Putamen (tissue), 1 donor: ENCODE measurements at regions not wholly inside any gene's neighbourhood (a gene's known extent, or its start where the extent isn't known, plus 50 kb on each side); places are given as distances from the start of the nearest gene placed in this dataset.
"Not testable (repeated sequence)": the region's sequence is repeated elsewhere in the genome, so short reads cannot be mapped to it uniquely, and the experiment has no call there.

Experiments used
- DNase-seq: peaks from one replicate; pipeline ENCODE4 v3.0.0-alpha.2; 2016; ENCODE audit warnings: low spot score

DNA sequence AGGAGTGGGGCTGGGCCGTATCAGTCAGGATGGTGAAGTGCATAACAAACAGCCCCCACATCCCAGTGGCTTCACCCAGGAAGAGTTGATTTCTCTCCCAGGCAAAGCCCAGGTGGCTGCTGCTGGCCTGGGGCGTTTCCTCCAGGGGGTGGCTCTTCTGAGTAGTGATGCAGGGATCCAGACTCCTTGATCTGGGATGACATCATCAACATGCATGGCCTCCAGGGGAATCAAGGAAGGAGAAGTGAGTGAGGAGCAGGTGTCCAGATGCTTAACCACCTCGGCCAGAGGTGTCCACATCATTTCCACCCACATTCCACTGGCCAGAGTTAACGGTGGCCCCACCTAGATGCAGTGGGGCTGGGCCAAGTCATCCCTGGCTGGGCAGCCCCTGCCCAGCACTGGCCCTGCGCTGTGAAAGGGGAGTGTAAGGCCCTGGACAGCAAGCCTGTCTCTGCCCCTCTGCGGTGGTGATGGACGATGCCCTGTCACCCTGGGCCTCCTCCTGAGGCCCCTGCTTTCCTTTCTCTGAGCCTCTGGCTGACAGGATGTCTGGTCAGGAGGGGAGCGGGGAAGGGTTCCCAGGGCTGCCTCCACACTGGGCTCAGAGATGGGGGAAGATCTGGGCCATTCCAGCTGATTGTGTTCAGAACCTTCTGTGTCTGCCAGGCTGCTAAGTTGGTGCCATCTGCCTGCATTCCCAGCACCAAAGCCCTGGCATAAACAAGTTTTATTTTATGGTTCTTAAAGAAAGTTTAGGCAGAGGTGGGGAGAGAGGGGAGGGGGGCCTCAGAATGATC lies 598.2 kb downstream of the MATN1 start:
- DNase-seq, result no peak

DNA sequence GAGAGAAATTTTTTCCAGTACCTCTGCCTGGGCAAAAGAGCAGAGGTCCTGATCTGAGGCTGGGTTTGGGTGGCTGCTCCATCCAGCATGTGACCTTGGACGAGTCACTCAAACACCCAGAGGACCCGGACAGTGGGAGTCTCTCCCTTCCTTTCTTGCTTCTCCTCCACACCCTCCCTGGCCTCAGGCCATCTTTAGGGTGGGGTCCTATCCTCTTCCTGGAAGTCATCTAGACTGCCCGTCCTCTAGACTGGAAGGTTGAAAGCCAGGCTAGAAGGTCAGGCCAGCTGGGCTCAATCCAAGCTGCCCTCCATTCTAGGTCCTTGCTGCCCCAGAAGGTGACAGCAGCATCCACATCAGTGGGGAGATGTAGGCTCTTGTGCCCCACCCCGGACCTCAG lies 599.5 kb downstream of the MATN1 start:
- no peak for DNase-seq

DNA sequence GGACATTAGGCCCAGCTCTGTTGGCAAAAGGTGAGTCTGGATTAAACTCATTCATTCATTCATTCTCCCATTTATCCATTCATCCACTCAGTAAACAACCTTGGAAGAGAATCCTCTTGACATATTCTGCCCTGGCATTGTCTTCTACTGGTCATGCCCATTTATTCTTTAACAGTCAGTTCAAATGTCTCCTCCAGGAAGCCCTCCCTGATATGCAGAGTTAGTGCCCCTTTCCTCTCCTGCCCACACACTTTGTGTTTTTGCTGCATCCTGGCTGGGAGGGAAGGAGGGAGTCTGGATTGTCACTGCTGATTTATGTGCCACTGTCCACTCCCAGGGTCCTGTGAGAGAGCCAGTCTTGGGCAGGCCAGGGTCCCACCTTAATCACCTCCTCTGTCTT lies 600.3 kb downstream of the MATN1 start:
- no peak for DNase-seq

DNA sequence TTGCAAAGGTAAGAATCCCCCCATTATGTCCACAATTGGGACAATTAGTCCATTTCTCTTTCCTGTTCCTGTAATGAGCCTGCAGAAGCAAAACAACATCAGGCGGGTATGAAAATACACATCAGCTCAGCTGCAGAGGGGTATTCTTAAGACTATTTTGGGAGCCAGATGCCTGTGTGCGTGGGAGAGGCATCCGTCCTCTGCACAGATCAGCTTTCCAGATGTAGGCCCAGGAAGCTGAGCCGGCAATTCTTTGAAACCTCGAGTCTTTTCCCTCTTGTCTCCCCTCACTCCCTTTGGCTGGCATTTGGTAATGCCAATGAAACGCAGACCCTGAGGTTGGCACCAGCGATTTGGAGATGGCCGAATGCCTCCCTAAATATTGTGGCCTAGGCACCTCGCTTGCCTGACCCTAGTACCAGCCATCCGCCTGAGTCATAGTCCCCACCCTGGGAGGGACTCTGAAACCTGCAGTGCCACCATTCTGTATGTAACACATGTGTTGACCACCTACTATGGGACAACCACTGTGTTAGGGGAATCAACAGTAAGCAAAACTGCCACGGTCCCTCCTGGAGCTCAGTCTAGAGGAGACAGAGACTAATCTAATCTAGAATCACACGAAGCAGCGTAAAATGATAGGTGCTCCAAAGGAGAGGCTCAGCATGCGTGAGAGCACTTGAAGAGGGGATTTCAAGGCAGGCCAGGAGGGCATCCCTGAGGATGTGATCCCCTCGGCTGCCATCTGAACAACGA lies 603.0 kb downstream of the MATN1 start:
- no peak for DNase-seq

DNA sequence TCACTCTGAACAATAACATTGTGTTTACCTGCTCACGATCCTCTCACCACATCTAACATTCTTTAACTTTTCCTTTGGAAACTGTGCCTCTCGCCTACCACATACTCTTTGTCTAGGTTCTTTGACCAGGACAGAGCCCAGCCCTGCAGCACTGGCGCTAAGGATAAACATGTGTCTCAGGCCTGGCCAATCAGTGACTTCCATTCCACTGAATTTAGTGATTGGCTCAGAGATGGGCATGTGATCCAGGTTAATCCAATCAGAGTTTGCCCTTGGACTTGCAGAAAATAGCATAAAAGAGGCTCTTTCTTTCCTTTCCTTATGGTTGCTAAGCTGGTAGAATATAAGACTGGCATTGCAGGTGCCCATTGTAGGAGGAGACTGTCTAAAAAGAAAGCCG lies 605.7 kb downstream of the MATN1 start:
- DNase-seq, result no peak

DNA sequence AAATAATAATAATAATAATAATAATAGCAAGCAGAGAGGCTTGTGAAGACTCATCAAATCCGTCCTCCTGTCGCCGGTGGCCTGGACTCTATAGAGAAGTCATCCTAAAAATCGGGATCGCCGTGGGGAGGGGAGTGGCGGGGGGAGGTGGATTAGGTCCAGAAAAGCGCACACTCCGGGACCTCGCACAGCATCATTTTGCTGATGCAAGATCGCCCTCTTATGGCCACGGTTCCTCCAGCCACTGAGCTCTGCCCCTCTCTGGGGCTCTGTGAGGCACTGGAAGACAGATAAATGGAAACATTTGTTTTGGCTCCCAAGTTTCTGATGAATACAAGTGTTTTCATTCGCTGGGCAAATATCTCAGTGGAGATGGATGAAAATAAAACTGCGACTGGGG lies 612.0 kb downstream of the MATN1 start:
- DNase-seq, result no peak

DNA sequence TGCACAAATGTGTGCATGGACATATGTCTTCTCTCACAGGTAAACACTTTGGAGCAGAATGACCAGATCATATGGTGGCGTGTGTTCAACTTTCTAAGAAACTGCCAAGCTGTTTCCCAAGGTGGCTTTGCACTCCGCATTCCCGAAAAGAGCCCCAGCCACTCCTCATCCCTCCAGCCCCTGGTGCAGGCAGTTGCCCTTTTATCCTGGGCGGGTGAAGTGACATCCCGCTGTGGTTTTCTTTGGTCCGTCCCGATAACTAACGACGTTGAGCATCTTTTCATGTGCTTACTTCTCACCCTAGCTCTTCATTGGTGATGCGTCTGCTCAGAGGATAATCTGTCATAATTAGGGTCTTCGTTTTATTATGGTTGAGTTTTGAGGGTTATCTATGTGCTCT lies 612.5 kb downstream of the MATN1 start:
- DNase-seq, result no peak

DNA sequence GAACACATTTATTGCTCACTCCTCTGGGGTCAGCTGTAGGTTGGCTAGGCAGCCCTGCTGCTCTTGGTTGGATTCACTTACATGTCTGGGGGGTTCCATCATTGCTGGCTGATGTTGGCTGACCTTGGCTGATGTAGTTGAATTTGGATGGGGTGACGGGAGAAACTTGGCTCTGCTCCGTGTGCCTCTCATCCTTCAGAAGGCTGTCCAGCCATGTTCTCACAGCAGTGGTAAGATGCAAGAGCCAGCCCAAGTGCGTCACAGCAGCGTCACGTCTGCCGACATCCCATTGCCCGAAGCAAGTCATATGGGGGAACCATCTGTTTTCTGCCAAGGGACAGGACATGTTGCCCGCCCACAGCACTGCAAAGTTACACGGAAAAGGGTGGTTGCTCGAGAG lies 613.5 kb downstream of the MATN1 start:
- DNase-seq, result no peak

DNA sequence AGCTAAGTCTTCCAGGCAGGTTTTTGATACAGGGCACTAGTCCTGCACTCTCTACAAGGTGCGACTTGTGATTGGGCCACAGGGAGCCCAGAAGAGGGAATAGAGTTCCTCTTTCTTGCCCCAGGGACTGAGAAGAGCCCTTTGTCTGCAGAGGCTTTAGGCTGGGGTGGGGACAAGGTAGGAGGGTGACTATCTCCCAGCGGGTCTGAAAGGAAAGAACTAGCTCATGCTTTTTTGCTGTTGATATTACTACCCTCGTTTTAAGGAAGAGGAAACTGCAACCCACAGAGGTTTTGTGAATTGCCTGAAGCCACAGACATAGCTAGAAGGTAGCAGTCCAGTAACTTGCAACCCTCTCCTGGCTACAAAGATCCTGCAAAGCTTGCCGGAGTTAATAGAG lies 615.2 kb downstream of the MATN1 start:
- no peak for DNase-seq

DNA sequence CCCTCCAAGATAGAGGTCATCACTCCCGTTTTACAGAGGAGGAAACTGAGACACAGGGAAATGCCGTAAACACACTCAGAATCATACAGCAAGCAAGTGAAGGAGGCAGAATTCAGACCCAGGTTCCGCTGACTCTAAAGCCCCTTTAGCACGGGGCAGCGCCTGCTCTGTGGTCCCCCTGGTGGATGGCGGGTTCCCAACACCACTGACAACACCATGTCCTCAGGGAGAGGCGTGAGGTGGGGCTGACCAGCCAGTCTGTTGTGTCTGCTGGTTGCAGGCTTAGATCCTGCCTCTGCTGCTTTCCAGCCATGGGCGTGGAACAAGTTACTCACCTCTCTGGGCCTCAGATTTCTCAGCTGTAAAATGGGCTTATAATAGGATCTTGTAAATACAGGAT lies 617.3 kb downstream of the MATN1 start:
- no peak for DNase-seq

DNA sequence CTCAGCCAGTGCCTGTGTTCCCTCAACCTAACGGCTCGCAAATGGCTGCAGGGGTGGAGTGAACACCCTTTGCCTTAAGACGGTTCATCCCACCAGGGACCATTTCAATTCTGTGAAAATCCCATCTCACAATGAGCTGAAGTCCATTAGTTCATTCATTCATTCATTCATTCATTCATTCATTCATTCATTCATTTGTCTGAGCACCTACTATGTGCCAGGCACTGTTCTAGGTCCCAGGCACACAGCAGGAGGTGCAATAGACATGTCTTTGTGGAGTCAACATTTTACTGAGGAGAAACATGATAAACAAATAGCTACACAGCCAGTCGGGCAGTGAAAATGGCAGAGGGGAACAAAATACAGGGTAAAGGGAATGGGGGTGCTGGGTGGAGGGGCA lies 618.8 kb downstream of the MATN1 start:
- DNase-seq, result no peak

DNA sequence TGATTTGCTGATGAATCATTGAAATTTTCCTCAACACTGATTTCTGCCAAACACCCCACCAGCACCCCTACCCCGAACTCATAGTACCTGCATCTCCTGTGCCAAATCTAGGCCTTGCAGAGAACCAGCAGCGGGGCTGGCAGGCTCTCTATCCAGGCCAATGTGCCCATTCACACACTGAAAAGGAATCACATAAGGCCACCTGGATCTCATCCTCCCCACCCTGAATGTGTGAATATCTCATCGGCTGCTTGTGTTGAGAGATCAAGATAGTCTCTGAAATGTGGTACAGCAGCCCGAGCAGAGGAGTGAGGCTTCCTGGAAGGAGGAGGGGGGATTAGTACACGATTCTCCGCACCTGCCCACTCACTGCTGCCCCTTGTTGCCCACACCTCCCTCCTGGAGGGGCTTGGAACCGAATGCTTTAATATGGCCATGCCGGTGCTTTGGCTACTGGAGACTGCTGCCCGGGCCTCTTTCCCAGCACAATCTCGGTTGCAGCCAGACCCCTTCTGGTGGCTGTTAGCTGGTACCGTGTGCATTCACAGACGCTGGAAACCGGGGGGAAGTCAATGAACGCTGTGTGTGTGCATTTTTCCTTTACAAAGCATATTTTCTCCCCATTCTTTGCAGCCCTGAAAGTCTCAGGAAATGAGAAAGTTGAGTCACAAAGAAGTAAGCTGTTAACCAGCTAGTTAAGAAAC lies 619.5 kb downstream of the MATN1 start:
- DNase-seq, result no peak

DNA sequence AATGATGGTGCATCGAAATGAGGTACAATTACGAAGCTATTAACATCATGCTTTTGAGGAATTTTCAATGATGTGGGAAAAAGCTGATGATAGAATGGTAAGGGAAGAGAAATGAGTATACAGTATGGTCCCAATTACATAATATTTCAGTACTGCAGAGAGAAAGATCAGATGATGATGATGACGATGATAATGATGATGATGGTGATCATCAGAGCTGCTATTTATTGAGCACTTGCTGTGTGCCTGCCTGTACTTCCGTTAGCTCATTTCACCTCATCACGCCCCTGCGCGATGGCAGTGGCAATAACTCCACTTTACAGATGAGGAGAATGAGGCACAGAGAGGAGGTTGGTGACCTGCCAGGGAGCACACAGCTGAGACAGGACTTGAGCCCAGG lies 620.8 kb downstream of the MATN1 start:
- no peak for DNase-seq

DNA sequence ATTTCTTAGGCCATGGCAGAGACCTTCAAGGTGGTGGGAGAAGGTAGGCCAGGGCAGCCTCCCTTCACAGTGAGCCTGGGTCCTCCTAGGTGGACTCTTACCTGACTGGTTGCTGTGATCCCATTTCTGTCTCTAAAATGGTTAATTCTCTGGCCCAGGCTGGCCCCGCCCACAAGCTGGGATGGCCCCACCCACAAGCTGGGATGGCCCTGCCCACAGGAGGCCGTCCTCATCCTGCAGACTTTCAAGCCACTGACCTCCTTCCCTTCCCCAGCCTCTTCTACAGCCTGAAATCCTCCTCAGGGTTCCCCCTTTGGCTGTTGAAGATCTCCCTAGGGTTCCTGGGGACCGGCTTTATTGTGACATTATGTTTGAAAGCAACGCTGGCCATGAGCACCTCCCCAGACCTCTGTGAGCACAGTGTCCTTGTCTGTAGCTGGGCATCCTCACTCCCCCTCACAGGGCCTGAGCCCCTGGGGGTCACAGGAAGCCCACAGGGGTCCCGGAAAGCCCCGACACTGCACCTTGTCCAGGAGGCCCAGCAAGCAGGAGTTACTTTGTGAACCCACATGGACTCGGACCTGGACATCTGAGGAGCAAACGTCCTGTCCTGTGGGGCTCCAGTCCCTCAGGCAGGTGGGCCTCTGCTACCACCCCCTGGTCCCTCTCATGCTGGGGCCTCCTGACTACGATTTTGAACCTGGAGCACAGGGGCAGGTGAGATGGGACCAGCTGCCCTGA lies 621.7 kb downstream of the MATN1 start:
- DNase-seq, result no peak

DNA sequence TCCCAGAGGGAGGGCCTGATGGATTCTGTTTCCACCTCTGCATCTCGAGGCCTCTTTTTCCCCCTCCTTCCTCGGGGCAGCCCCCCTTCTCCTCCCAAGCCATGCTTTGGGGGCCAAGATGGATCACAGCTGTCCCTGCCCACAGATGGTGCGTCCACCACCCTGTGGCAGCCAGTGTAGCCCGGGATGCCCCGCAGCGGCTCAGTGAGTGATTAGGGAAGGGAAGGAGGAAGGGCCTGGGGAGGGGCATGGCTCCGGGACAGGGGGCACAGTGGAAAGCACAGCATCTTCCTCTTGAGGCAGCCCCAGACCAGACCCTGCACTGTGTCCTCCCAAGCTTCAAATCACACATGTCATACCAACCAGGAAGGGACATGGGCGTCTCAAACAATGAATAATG lies 622.4 kb downstream of the MATN1 start:
- DNase-seq, result no peak

DNA sequence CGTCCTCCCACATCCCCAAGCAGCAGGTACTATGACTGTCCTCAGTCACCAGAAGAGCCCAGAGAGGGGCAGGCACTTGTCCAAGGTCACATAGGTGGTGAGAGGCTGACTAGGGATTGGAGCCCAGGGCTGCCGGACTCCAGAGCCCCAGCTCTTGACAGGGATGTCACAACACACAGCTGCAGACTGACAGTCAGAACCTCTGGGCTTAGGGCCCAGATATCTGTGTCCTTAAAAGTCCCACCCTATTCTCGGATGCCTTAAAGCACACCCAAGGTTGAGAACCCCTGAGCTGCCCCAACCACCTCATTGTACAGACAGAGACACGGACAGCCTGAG lies 622.9 kb downstream of the MATN1 start:
- no peak for DNase-seq

DNA sequence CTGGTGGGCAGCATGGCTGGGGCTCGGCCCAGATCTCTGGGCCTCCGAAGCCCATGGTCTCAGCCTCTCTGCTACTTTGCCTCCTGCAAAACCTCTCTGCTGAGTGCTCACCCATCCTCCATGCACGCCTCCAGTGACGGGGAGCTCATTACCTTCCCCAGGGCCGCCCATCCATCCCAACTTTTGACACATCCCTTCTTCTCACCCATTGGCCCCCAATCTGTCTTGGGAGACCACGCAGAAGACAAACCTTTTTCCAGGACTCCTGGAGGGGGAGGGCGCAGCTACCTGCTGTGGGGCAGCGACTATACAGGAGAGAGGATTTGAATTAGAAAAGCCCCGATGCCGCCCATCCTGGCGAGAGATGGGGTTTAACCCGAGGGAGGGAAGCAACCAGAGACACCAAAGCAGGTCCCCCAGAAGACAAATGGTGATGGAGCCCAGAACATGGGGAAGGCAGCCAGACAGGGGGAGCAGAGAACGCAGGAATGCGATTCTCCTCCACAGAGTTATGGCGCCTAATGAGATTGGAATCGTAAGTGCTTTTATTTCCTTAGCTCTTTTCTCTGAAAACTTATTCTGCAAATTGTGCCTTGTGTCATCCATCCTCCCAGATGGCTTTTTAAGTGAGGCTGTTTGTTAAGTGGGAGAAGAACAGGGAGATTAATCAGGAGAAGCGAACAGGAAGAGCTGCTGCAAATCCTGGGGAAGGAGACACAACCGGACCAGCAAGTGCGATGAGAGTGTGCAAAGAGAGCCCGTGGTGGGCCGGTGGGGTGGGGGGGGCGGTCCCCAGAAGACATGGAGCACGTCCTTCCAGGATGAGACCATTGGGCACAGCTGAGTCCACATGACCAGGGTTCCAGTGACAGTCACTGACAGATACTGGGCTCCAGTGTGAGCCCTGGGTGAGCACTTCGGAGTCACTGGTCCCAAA lies 623.5 kb downstream of the MATN1 start:
- no peak for DNase-seq

DNA sequence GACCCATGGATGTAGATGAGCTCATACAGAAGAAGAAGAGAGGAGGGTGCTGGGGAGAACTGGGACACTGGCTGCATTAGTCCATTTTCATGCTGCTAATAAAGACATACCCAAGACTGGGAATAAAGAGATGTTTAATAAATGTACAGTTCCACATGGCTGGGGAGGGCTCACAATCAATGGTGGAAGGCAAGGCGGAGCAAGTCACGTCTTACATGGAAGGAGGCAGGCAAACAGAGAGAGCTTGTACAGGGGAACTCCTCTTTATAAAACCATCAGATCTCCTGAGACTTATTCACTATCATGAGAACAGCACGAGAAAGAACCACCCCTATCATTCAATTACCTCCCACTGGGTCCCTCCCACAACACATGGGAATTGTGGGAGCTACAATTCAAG lies 625.5 kb downstream of the MATN1 start:
- not testable (repeated sequence) for DNase-seq

DNA sequence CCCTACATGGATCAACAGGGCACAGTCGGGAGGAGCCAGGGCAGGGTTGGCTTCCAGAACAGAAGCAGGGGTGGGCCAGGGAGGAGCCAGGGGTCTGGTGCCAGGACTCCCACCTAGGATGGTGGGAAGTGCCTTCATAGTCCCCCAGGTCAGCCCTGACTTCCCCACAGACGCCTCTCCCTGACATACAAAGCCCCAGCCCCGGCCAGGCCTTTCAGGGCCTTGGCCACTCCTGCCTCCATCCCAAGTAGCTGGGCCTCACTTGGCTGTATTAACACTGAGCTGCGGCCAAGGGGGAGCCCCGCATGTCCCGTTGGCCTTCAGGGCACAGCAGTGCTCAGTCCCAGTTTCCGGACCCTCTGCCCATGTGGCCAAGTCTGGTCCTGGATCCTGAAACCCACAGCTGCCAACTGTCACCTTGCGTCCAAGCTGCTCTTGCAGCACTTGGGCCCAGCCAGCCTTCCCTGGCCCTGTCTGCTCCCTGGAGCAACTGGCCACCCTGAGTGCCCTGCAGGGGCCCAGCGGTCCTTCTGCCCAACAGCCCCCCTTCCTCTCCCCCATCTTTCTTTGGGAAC lies 627.8 kb downstream of the MATN1 start:
- DNase-seq, result no peak

DNA sequence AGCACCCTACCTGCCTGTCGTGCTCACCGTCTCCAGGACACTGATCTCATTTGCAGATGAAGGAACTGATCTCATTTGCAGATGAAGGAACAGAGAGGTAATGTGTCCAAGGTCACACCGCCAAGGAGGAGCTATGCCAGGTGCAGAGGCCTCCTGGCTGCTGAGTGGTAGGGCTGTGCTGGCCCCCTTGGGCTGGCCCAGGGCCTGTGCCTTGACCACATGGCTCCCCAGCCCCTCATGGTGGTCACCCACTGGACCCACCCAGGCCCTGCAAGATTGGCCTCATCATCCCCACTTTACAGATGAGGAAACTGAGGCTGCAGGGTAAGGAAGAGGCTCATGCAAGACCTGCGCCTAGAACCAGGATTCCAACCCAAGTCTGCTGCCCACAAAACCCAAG lies 628.3 kb downstream of the MATN1 start:
- no peak for DNase-seq
